RWPE1 (cell line): ENCODE measurements at regions not wholly inside any gene's neighbourhood (a gene's known extent, or its start where the extent isn't known, plus 50 kb on each side); places are given as distances from the start of the nearest gene placed in this dataset.

Experiments used
- CTCF ChIA-PET: fragments of 350-600 bp; sonication (Branson Sonifier 250); formaldehyde crosslinking; extraction: SDS; loops from one replicate; lab custom pipeline; 2021; lab: Yijun Ruan, JAX
- POLR2A ChIA-PET: fragments of 400-600 bp; formaldehyde crosslinking; extraction: SDS; loops from one replicate; lab custom pipeline; 2020; ENCODE audit warnings: antibody characterized with exemption; ENCODE audit not compliant: low non-redundant PET; lab: Yijun Ruan, JAX
- DNase-seq: peaks from one replicate; pipeline ENCODE4 v3.0.0; 2012; ENCODE audit warnings: low spot score
- H3K27ac ChIP-seq: fragments of 450-650 bp; 2 replicates; pipeline ENCODE4 v1.5.1; 2017
- CTCF ChIP-seq: fragments of 450-650 bp; conservative IDR thresholded peaks from 2 replicates; pipeline ENCODE4 v1.5.1; 2017; ENCODE audit warnings: low read depth, mild to moderate bottlenecking

GRCh38 chr12:46435625-46436024, 63.1 kb upstream of the SLC38A2 start:
- no peak for TF ChIP-seq CTCF
- no peak overlapping the region for H3K27ac ChIP-seq
- CTCF ChIA-PET = no interaction called here
- no peak for DNase-seq
- POLR2A ChIA-PET = no interaction called here

GRCh38 chr12:46435029-46435428, 62.5 kb upstream of the SLC38A2 start:
- POLR2A ChIA-PET = no interaction called here
- DNase-seq = no peak
- no peak for TF ChIP-seq CTCF
- no peak overlapping the region for H3K27ac ChIP-seq
- CTCF ChIA-PET = no interaction called here

- no peak for DNase-seq
- POLR2A ChIA-PET = no interaction called here
- TF ChIP-seq CTCF = no peak
- CTCF ChIA-PET = no interaction called here
- no peak overlapping the region for H3K27ac ChIP-seq
These were observed 61.3 kb upstream of the SLC38A2 start for GRCh38 chr12:46433829-46434228.

GRCh38 chr12:46432325-46432724, 59.8 kb upstream of the SLC38A2 start:
- DNase-seq = no peak
- no peak for TF ChIP-seq CTCF
- ChIA-PET POLR2A (no interaction called here), CTCF (interaction anchor here (0.6 kb wide), 1 partner anchor 949 kb away, joined by 3 read pairs; no protein-coding TSS in a partner anchor)
- no peak overlapping the region for H3K27ac ChIP-seq

- peak; percentile 89 for DNase-seq
- CTCF ChIA-PET = no interaction called here
- TF ChIP-seq CTCF = no peak
- peak overlapping the region; percentile 98 for H3K27ac ChIP-seq
- POLR2A ChIA-PET = no interaction called here
These were observed 57.9 kb upstream of the SLC38A2 start for GRCh38 chr12:46430340-46430948.
